Cardiac muscle cell (in vitro differentiated cells and primary cell): ENCODE measurements at regions not wholly inside any gene's neighbourhood (a gene's known extent, or its start where the extent isn't known, plus 50 kb on each side); places are given as distances from the start of the nearest gene placed in this dataset.

ENCODE experiments used
- DNase-seq, 2 donors: peaks; one replicate each; pipeline versions ENCODE4 v3.0.0 to v3.0.0-alpha.2; 2010 to 2017; ENCODE audit warnings: low read depth in 1 of 2, low spot score in 1 of 2
- H3K27ac ChIP-seq: fragments of 200-600 bp; sonication (generic); 2 replicates; pipeline ENCODE4 v1.5.1; 2016
- H3K27me3 ChIP-seq: fragments of 200-600 bp; sonication (generic); 2 replicates; pipeline ENCODE4 v1.6.0; 2016; ENCODE audit warnings: control low read depth
- H3K36me3 ChIP-seq: fragments of 200-600 bp; sonication (generic); 2 replicates; pipeline ENCODE4 v1.5.1; 2016; ENCODE audit warnings: control low read depth
- H3K4me1 ChIP-seq: fragments of 200-600 bp; sonication (generic); 2 replicates; pipeline ENCODE4 v1.8.1; 2017; ENCODE audit warnings: low read depth, mild to moderate bottlenecking, mixed run types
- H3K4me3 ChIP-seq: fragments of 200-600 bp; sonication (generic); 2 replicates; pipeline ENCODE4 v1.5.1; 2016; ENCODE audit warnings: mild to moderate bottlenecking
- H3K9me3 ChIP-seq: fragments of 200-600 bp; sonication (generic); 2 replicates; pipeline ENCODE4 v1.5.1; 2017; ENCODE audit warnings: low read depth, mild to moderate bottlenecking, control low read depth
- TF ChIP-seq, protein P1 (sequence below): IDR thresholded peaks from 2 replicates; pipeline ENCODE4 v1.5.1; 2012; ENCODE audit warnings: low read depth, mild to moderate bottlenecking, low read length

DNA sequence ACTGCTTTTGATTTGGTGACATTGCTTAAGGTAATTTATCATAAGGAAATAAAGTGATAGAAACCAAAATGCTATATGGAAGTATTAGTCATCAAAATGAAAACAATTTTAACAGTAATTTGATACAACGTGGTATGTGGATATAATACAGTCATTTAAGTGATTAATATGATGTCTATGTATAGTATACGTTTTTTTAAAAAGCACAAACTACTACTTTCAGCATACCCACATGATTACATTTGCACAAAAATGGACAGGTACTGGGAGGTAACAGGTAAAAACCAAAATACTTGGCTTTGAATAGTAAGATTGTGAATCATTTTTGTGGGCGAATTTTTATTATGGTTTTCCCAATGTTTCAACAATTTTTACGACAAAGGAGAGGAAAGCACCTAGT is 97.6 kb downstream of the OGFRL1 start:
- no peak overlapping the region for H3K27ac ChIP-seq
- TF ChIP-seq, protein P1, sequence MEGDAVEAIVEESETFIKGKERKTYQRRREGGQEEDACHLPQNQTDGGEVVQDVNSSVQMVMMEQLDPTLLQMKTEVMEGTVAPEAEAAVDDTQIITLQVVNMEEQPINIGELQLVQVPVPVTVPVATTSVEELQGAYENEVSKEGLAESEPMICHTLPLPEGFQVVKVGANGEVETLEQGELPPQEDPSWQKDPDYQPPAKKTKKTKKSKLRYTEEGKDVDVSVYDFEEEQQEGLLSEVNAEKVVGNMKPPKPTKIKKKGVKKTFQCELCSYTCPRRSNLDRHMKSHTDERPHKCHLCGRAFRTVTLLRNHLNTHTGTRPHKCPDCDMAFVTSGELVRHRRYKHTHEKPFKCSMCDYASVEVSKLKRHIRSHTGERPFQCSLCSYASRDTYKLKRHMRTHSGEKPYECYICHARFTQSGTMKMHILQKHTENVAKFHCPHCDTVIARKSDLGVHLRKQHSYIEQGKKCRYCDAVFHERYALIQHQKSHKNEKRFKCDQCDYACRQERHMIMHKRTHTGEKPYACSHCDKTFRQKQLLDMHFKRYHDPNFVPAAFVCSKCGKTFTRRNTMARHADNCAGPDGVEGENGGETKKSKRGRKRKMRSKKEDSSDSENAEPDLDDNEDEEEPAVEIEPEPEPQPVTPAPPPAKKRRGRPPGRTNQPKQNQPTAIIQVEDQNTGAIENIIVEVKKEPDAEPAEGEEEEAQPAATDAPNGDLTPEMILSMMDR, result no peak
- H3K36me3 ChIP-seq, result no peaks in the 10 kb centered on the region
- DNase-seq, result no peak
- H3K4me1 ChIP-seq, result peaks cover 4% of the 10 kb centered on the region
- no peaks in the 10 kb centered on the region for H3K9me3 ChIP-seq
- H3K4me3 ChIP-seq, result no peak overlapping the region
- no peaks in the 10 kb centered on the region for H3K27me3 ChIP-seq

DNA sequence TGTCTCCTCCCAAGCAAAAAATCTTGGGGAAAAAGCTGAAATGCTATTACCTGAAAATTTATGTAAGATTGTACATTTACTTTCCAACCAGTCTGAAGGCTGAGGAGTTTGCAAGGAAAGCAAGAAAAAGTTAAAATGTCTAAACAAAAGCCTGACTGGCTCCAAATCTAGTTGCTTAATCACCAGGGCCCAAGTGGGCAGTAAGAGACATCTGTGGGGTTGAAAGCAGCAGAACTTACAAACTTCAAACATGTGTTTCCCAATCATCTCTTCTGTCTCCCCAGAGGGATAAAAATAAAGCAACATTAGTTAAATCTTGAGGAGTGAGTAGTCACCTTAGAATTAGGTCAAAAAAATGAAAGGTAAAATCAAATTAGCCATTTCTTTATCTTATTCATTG is 98.6 kb downstream of the OGFRL1 start:
- no peaks in the 10 kb centered on the region for H3K9me3 ChIP-seq
- H3K27me3 ChIP-seq, result no peaks in the 10 kb centered on the region
- DNase-seq, result peak in 1 of 2 donors; percentile 72
- peaks cover 4% of the 10 kb centered on the region for H3K4me1 ChIP-seq
- no peak overlapping the region for H3K4me3 ChIP-seq
- no peaks in the 10 kb centered on the region for H3K36me3 ChIP-seq
- TF ChIP-seq, protein P1, result no peak
- no peak overlapping the region for H3K27ac ChIP-seq

DNA sequence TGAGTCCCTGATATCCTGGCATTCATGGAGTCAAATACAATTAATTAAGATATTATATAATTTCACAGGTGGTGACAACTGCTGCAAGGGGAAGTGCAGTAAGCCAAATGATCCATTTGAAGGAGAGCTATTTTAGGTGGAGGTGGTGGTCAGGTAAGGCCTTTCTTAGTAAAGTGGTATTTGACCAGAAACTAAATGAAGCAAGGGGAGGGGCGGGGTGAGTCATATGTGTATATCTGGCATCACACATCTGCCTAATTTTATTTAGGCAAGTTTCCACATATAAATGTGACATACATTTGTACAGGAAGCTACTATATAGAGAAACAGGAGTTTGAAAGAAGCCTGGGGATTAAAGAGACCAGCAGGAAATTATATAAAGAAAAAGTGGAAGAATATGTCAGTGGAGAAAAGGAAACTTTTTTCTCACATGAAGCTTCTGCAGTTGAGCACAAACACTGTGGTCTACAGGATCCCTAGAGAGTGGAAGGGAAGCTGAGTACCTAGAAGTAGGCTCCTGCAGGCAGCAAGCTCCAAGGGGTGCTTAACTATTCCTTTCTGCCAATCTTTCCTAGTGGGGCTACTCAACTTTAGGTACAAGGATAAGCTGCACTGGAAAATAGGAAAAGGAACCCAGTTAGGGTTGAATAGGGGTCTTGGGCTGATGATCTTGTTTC is 99.6 kb downstream of the OGFRL1 start:
- TF ChIP-seq, protein P1, result no peak
- Histone ChIP-seq H3K36me3 (no peaks in the 10 kb centered on the region), H3K9me3 (no peaks in the 10 kb centered on the region), H3K4me1 (peaks cover 4% of the 10 kb centered on the region), H3K27me3 (no peaks in the 10 kb centered on the region), H3K4me3 (no peak overlapping the region), H3K27ac (no peak overlapping the region)
- no peak for DNase-seq

DNA sequence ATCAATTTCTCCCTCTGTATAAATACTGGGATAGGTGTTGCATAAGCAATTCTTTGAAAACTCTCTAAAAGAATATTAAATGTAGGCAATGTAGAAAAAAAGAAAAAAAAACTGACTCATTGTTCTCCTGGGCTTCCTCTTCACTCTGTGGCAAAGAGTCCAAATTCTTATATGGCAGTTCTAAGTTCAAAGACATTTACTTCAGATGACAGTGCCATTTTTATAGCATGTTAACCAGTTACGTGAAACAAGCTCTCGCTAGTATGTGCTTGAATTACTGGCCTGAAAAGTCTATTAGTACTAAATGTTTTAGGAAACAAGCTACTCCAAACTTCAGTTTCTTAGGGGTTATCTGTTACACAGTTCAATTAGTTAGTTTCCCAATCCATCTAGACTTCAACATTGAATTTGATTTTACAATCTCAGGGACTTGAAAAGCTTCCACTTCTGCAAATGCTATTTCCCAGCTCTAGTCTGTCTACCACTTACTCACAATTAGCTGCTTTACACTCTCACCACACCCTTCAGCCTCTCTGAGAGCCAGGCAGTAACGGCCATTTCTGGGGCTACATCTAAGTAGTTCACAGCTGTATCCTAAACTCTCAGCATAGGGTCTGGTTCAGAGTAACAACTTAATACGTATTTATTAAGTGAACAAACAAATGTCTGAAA is 100.4 kb downstream of the OGFRL1 start:
- peaks cover 4% of the 10 kb centered on the region for H3K4me1 ChIP-seq
- no peak overlapping the region for H3K4me3 ChIP-seq
- H3K27ac ChIP-seq, result no peak overlapping the region
- TF ChIP-seq, protein P1, result no peak
- H3K27me3 ChIP-seq, result no peaks in the 10 kb centered on the region
- H3K36me3 ChIP-seq, result no peaks in the 10 kb centered on the region
- H3K9me3 ChIP-seq, result no peaks in the 10 kb centered on the region
- no peak for DNase-seq

DNA sequence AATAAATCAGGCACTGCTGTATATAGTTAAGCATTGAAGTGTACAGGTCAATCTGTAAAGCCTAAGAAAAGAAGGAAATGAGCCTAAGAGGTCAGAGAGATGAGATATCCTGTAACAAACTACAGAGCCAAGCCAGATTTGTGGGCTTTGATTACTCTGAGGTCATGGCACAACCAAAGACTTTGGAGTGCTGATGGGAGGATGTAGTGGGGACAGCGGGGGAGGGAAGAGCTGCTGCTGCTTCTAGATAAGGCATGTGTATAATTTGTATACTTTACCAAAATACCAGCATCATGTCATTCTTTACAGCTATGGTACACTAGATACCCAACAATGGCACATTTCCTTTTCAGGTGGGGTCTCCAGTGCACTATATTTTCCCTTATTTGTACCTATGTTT is 102.5 kb downstream of the OGFRL1 start:
- no peak overlapping the region for H3K27ac ChIP-seq
- no peak for DNase-seq
- TF ChIP-seq, protein P1, result no peak
- H3K27me3 ChIP-seq, result no peaks in the 10 kb centered on the region
- peaks cover 4% of the 10 kb centered on the region for H3K4me1 ChIP-seq
- no peaks in the 10 kb centered on the region for H3K36me3 ChIP-seq
- H3K4me3 ChIP-seq, result no peak overlapping the region
- no peaks in the 10 kb centered on the region for H3K9me3 ChIP-seq
